T-cell (primary cell): ENCODE measurements at regions not wholly inside any gene's neighbourhood (a gene's known extent, or its start where the extent isn't known, plus 50 kb on each side); places are given as distances from the start of the nearest gene placed in this dataset.

Experiments used
- ATAC-seq, 4 experiments: fragments of 200-7000 bp in 3 of 4; fragments of 150-1000 bp in 1 of 4; cut with Tn5 transposase; replicated peaks in 1 of 4; 1 replicate in 3 of 4; 2 replicates in 1 of 4; pipeline ENCODE4 v1.10.0; 2021; ENCODE audit warnings: moderate library complexity in 3 of 4, mild to moderate bottlenecking in 2 of 4, moderate number of reproducible peaks in 1 of 4
- CTCF ChIA-PET, 2 donors: fragments of 300-600 bp; sonication (Branson Sonifier 250); formaldehyde crosslinking; loops; one replicate each; lab custom pipeline; 2022; ENCODE audit warnings: antibody characterized with exemption in 2 of 2; lab: Charles Lee
- POLR2A ChIA-PET, 2 donors: fragments of 300-600 bp; sonication (Branson Sonifier 250); formaldehyde crosslinking; loops; one replicate each; lab custom pipeline; 2022; ENCODE audit warnings: antibody characterized with exemption in 2 of 2; lab: Charles Lee
- DNase-seq, 35 experiments: peaks; one replicate each; pipeline versions ENCODE4 v3.0.0 to v3.0.0-alpha.2; 2013 to 2023
- H3K27ac ChIP-seq: one replicate; pipeline ENCODE4 v1.5.1; 2013; ENCODE audit warnings: low read length
- H3K27me3 ChIP-seq, 2 experiments: replicated peaks in 1 of 2; 1 replicate in 1 of 2; 2 replicates in 1 of 2; pipeline versions ENCODE4 v1.6.1 to v1.7.0; 2013; ENCODE audit warnings: low read length in 1 of 2, mixed read lengths in 1 of 2; ENCODE audit not compliant: control insufficient read depth in 2 of 2, insufficient read depth in 2 of 2; ENCODE audit errors: extremely low read depth in 1 of 2
- H3K36me3 ChIP-seq, 2 donors: 1 replicate in 1 of 2; 2 replicates in 1 of 2; pipeline versions ENCODE4 v1.6.1 to v1.7.0; 2013; ENCODE audit warnings: low read length in 1 of 2; ENCODE audit not compliant: control insufficient read depth in 2 of 2, insufficient read depth in 1 of 2; ENCODE audit errors: extremely low read depth in 1 of 2
- H3K4me1 ChIP-seq, 2 experiments: 1 replicate in 1 of 2; 2 replicates in 1 of 2; pipeline versions ENCODE4 v1.6.1 to v1.7.0; 2013; ENCODE audit warnings: low read length in 2 of 2, mixed read lengths in 1 of 2; ENCODE audit not compliant: insufficient read depth in 2 of 2, control insufficient read depth in 1 of 2; ENCODE audit errors: extremely low read depth in 1 of 2
- H3K4me3 ChIP-seq, 2 donors: 1 replicate in 1 of 2; 2 replicates in 1 of 2; pipeline versions ENCODE4 v1.5.1 to v1.7.0; 2013; ENCODE audit warnings: mild to moderate bottlenecking in 2 of 2, low read length in 1 of 2, moderate library complexity in 1 of 2; ENCODE audit not compliant: control insufficient read depth in 1 of 2; ENCODE audit errors: extremely low read depth in 1 of 2
- H3K9me3 ChIP-seq: 2 replicates; pipeline ENCODE4 v1.7.0; 2013
- H3K27ac Mint-ChIP-seq, 2 donors: one replicate each; pipeline ENCODE4 v1.8.0; 2020 to 2021; ENCODE audit warnings: mild to moderate bottlenecking in 2 of 2, mixed read lengths in 2 of 2
- H3K27me3 Mint-ChIP-seq, 2 donors: one replicate each; pipeline ENCODE4 v1.8.0; 2021 to 2022; ENCODE audit warnings: mixed read lengths in 2 of 2
- H3K36me3 Mint-ChIP-seq: one replicate; pipeline ENCODE4 v1.8.0; 2021; ENCODE audit warnings: mixed read lengths
- H3K4me1 Mint-ChIP-seq, 3 donors: one replicate each; pipeline ENCODE4 v1.8.0; 2020 to 2022; ENCODE audit warnings: mixed read lengths in 3 of 3, mild to moderate bottlenecking in 1 of 3
- H3K4me3 Mint-ChIP-seq, 3 donors: one replicate each; pipeline ENCODE4 v1.8.0; 2020 to 2022; ENCODE audit warnings: mild to moderate bottlenecking in 3 of 3, mixed read lengths in 3 of 3, moderate library complexity in 3 of 3
- H3K9me3 Mint-ChIP-seq, 3 donors: one replicate each; pipeline ENCODE4 v1.8.0; 2020 to 2022; ENCODE audit warnings: mixed read lengths in 3 of 3
- WGBS: methylation state at CpG from one replicate; pipeline ENCODE4 v1.1.5; 2013; ENCODE audit warnings: missing lambda C conversion rate; ENCODE audit not compliant: insufficient coverage; 5-methylcytosine and 5-hydroxymethylcytosine counted together

- DNase-seq, result no peak
- no peak overlapping the region for H3K4me3 ChIP-seq
- H3K4me1 ChIP-seq, result peaks cover 0 to 8% of the 10 kb centered on the region in 2 experiments
- no peak overlapping the region for H3K27ac ChIP-seq
- Mint-ChIP-seq H3K27me3 (no peaks in the 10 kb centered on the region), H3K4me3 (no peak overlapping the region), H3K4me1 (peaks cover 4 to 7% (median 5%) of the 10 kb centered on the region in 3 donors), H3K27ac (no peak overlapping the region), H3K36me3 (no peaks in the 10 kb centered on the region), H3K9me3 (no peaks in the 10 kb centered on the region)
- ChIA-PET POLR2A (no interaction called here), CTCF (no interaction called here)
- H3K27me3 ChIP-seq, result no peaks in the 10 kb centered on the region
- WGBS, result 92% methylated on average over 3 of the region's 4 CpGs
- H3K36me3 ChIP-seq, result no peaks in the 10 kb centered on the region
- ATAC-seq, result no peak
- no peaks in the 10 kb centered on the region for H3K9me3 ChIP-seq
These were observed 183.1 kb downstream of the RHOU start for GRCh38 chr1:228918335-228918734.

GRCh38 chr1:228919914-228920313 lies 184.6 kb downstream of the RHOU start:
- no peaks in the 10 kb centered on the region for H3K36me3 ChIP-seq
- DNase-seq (no peak), ATAC-seq (no peak)
- CTCF ChIA-PET, result no interaction called here
- no peaks in the 10 kb centered on the region for H3K9me3 Mint-ChIP-seq
- no peak overlapping the region for H3K27ac Mint-ChIP-seq
- POLR2A ChIA-PET, result no interaction called here
- H3K4me3 ChIP-seq, result no peak overlapping the region
- whole genome bisulfite sequencing, result no CpG with 5 or more reads among the region's 1 CpG
- H3K27me3 Mint-ChIP-seq, result no peaks in the 10 kb centered on the region
- H3K27ac ChIP-seq, result no peak overlapping the region
- H3K9me3 ChIP-seq, result no peaks in the 10 kb centered on the region
- peaks cover 0 to 8% of the 10 kb centered on the region in 2 experiments for H3K4me1 ChIP-seq
- H3K4me3 Mint-ChIP-seq, result no peak overlapping the region
- H3K4me1 Mint-ChIP-seq, result peaks cover 4 to 7% (median 5%) of the 10 kb centered on the region in 3 donors
- H3K36me3 Mint-ChIP-seq, result no peaks in the 10 kb centered on the region
- H3K27me3 ChIP-seq, result no peaks in the 10 kb centered on the region

GRCh38 chr1:228920831-228921230 lies 185.6 kb downstream of the RHOU start:
- Mint-ChIP-seq H3K4me1 (peaks cover 4 to 7% (median 5%) of the 10 kb centered on the region in 3 donors), H3K36me3 (no peaks in the 10 kb centered on the region), H3K4me3 (no peak overlapping the region), H3K9me3 (no peaks in the 10 kb centered on the region), H3K27me3 (no peaks in the 10 kb centered on the region), H3K27ac (no peak overlapping the region)
- CTCF ChIA-PET, result no interaction called here
- ATAC-seq (no peak), DNase-seq (no peak)
- POLR2A ChIA-PET, result no interaction called here
- Histone ChIP-seq H3K36me3 (no peaks in the 10 kb centered on the region), H3K4me3 (no peak overlapping the region), H3K27ac (no peak overlapping the region), H3K9me3 (no peaks in the 10 kb centered on the region), H3K4me1 (peaks cover 0 to 8% of the 10 kb centered on the region in 2 experiments), H3K27me3 (no peaks in the 10 kb centered on the region)
- WGBS, result 100% methylated on average over 2 of the region's 4 CpGs

- no peak overlapping the region for H3K4me3 ChIP-seq
- Mint-ChIP-seq H3K27ac (no peak overlapping the region), H3K36me3 (no peaks in the 10 kb centered on the region), H3K4me3 (no peak overlapping the region), H3K27me3 (no peaks in the 10 kb centered on the region), H3K9me3 (no peaks in the 10 kb centered on the region), H3K4me1 (peaks cover 4 to 7% (median 5%) of the 10 kb centered on the region in 3 donors)
- H3K9me3 ChIP-seq, result no peaks in the 10 kb centered on the region
- ChIA-PET POLR2A (no interaction called here), CTCF (no interaction called here)
- DNase-seq (no peak), ATAC-seq (no peak)
- 51% methylated on average over 5 of the region's 7 CpGs for WGBS
- H3K27ac ChIP-seq, result no peak overlapping the region
- H3K27me3 ChIP-seq, result no peaks in the 10 kb centered on the region
- no peaks in the 10 kb centered on the region for H3K36me3 ChIP-seq
- H3K4me1 ChIP-seq, result peaks cover 0 to 8% of the 10 kb centered on the region in 2 experiments
These were observed 186.2 kb downstream of the RHOU start for GRCh38 chr1:228921481-228921880.

GRCh38 chr1:228922722-228923376 lies 187.6 kb downstream of the RHOU start:
- Histone ChIP-seq H3K9me3 (no peaks in the 10 kb centered on the region), H3K4me1 (peaks cover 0 to 8% of the 10 kb centered on the region in 2 experiments), H3K4me3 (no peak overlapping the region), H3K27me3 (no peaks in the 10 kb centered on the region), H3K36me3 (no peaks in the 10 kb centered on the region), H3K27ac (no peak overlapping the region)
- WGBS, result 90% methylated on average over 2 of the region's 5 CpGs
- no peak overlapping the region for H3K27ac Mint-ChIP-seq
- H3K27me3 Mint-ChIP-seq, result no peaks in the 10 kb centered on the region
- H3K36me3 Mint-ChIP-seq, result no peaks in the 10 kb centered on the region
- ChIA-PET POLR2A (no interaction called here), CTCF (no interaction called here)
- ATAC-seq (no peak), DNase-seq (no peak)
- H3K9me3 Mint-ChIP-seq, result no peaks in the 10 kb centered on the region
- peaks cover 4 to 12% (median 5%) of the 10 kb centered on the region in 3 donors for H3K4me1 Mint-ChIP-seq
- no peak overlapping the region for H3K4me3 Mint-ChIP-seq

- ChIA-PET POLR2A (no interaction called here), CTCF (no interaction called here)
- H3K27ac Mint-ChIP-seq, result no peak overlapping the region
- H3K9me3 Mint-ChIP-seq, result peaks cover 0 to 1% (median 0%) of the 10 kb centered on the region in 3 donors
- H3K4me3 ChIP-seq, result no peak overlapping the region
- H3K27me3 Mint-ChIP-seq, result no peaks in the 10 kb centered on the region
- H3K9me3 ChIP-seq, result no peaks in the 10 kb centered on the region
- peaks cover 4 to 16% (median 5%) of the 10 kb centered on the region in 3 donors for H3K4me1 Mint-ChIP-seq
- WGBS, result 100% methylated on average over 1 of the region's 4 CpGs
- no peaks in the 10 kb centered on the region for H3K36me3 ChIP-seq
- H3K4me1 ChIP-seq, result peaks cover 0 to 10% of the 10 kb centered on the region in 2 experiments
- no peak overlapping the region for H3K4me3 Mint-ChIP-seq
- no peak overlapping the region for H3K27ac ChIP-seq
- H3K36me3 Mint-ChIP-seq, result no peaks in the 10 kb centered on the region
- no peak for DNase-seq
- no peak for ATAC-seq
- H3K27me3 ChIP-seq, result no peaks in the 10 kb centered on the region
These were observed 188.9 kb downstream of the RHOU start for GRCh38 chr1:228923973-228924686.
